ENCODE measurements at regions not wholly inside any gene's neighbourhood (a gene's known extent, or its start where the extent isn't known, plus 50 kb on each side); places are given as distances from the start of the nearest gene placed in this dataset.

GRCh38 chr5:118520771-118521415, 467.5 kb downstream of the DTWD2 start:
- no peak for TF ChIP-seq CTCF (IDR thresholded peaks at IDR 0.05)
- no peak for TF ChIP-seq POLR2A (IDR thresholded peaks at IDR 0.05)

All from thyroid gland (tissue), 4 donors.